ENCODE measurements at regions not wholly inside any gene's neighbourhood (a gene's known extent, or its start where the extent isn't known, plus 50 kb on each side); places are given as distances from the start of the nearest gene placed in this dataset.
"Not testable (repeated sequence)": the region's sequence is repeated elsewhere in the genome, so short reads cannot be mapped to it uniquely, and the experiment has no call there.

- FAIRE-seq = no peak
Observed at GRCh38 chr15:95635666-95636065, 694.8 kb upstream of the NR2F2 start.

GRCh38 chr15:95636107-95636506 lies 694.4 kb upstream of the NR2F2 start:
- no peak for FAIRE-seq

DNA sequence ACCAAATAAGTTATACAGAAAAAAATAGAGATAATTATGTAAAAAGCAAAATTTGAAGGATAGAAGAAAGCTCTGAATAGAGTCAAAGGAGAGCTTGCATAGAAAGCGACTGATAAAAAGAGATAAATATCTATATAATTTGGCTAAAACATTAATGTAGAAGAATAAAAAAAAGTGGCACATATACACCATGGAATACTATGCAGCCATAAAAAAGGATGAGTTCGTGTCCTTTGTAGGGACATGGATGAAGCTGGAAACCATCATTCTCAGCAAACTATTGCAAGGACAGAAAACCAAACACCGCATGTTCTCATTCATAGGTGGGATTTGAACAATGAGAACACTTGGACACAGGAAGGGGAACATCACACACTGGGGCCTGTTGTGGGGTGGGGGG lies 693.3 kb upstream of the NR2F2 start:
- not testable (repeated sequence) for FAIRE-seq

DNA sequence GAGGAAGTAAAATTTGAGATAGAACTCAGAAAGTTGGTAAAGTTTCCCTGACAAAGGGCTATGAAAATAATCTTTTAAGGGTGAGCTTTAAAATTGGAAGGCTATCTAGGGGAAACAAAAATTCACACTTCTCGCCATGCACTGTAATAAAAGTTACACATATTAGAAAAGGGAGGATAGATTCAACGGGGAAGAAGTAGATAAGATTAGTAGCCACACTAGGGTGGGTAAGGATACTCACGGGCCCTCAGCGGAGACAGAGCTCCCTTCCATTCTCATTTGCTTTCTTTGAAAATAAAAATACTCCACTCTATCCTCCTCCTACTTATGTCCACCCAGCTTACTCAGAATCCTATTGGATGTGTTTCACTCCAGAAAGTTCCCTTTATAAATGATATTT lies 691.3 kb upstream of the NR2F2 start:
- no peak for FAIRE-seq

DNA sequence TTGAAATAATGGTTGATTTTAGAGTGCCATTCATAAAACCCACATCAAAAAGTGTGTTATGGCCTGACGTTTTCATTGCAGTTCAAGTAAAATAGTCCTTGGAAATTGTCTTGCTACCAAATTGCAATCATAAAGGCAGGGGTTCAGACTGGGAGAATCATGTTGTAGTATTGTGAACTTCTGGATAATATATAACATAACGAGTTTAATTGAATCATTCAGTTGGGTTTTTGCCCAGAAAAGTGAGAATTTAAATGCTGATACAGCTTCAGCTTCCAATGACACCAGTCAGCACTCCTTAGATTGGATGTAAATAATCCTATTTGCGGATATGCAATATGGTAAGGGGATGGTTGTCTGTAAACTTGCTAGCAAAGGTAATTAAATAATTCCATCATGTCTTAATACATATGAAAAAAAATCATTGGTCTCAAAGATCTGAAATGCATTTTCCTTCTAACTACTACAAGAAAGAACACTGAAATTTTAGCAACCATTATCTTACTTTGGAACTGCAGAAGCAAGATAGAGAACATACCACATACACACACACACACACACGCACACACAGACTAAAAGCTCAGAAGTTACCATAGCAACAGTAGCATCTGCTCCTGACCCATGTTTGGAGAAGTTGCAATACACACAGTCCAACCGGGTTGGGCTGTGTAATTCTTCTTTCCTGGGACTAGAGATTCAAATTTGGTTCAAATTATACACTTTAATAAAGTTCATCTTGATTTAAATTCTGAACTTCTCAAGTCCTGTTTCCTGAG lies 686.2 kb upstream of the NR2F2 start:
- FAIRE-seq = no peak

DNA sequence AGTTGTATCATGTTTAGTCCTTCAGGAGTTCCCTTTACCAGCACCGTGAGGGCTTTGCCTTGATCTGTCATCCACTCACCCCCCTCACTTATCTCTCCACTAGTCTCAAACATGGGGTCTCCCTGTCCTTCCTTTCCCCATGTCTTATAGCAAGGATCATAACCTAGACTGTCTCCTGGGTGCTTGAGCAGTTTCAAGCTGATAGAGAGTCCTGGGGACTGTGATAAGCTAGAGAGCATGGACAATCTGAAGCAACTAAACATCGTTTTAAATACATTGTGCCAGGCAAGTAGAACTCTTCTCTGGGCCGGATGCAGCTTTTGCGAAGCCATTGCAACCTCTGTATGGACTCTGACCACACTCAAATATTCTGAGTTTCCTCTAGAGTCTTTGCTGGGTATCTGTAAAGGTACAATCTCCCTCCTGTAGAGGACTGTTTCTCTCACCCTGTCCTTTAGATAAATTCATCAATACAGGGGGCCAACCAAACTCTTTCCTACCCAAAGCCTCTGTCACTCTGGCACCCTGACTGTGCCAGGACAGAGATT lies 684.6 kb upstream of the NR2F2 start:
- FAIRE-seq = no peak

DNA sequence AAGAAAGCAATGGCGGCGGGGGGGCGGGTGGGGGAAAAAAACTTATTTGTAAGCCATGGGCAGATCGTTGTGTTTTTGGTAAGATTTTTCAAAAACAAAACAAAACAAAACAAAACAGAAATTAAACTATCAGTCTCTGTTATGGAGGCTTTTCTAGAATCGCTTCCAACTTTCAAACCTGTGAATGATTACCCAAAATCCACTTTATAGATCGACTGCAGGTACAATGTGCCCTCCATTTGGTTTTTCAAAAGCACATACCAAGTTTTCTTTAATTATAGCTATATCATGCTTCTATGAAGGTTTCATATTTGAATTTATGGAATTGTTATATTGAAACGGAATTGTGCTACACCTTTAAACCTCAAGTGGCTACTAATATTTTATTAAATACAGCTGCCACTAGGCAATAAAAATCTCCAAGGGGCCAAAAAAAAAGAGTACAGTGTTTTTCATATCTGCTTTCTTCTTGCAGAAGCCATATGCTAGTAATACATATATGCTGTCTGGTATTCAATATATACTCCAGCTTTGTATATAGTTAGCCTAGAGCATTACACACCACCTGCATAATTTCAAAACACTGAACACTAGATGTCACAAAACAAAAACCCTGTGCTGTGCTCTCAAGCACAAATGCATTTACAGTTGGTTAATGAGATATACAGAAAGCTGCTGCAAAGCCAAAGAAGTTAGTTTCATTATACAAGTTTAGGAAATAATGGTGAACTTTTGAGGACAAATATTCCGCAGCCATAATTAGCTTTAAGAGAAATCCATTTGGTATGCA lies 683.8 kb upstream of the NR2F2 start:
- FAIRE-seq = no peak

DNA sequence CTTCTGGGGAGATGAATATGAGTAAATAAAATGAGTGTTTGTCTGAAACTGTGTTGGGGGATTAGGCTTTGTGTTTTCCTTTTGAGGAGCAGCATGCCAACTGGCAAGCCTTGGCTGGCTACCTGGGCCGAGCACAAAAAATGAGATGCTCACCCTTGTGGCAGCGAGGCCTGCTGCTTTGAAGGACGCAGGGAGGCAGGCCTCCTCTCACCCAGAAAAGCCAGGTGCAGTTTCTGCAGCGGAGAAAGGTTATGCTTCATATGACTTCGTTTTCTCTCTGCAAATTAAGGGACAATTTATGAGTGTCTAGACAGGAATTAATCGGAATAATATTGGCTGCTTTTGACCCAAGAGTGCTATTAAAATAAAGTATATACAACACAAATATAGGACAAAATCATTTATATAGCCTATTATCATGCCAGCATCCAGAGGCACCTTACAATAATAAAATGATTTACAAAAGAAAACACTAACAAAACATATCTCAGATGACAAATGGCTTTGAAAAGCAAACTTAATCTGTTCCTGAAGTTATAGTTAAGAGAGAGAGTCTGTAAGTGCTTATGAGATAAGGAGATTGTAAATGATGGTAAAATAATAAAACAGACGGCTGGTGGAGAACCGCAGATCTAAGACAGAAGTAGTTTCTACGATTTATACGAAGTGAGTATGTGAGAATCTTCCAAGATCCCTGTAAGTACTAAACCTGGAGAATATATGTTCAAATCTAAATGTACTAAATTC lies 682.8 kb upstream of the NR2F2 start:
- FAIRE-seq = no peak

DNA sequence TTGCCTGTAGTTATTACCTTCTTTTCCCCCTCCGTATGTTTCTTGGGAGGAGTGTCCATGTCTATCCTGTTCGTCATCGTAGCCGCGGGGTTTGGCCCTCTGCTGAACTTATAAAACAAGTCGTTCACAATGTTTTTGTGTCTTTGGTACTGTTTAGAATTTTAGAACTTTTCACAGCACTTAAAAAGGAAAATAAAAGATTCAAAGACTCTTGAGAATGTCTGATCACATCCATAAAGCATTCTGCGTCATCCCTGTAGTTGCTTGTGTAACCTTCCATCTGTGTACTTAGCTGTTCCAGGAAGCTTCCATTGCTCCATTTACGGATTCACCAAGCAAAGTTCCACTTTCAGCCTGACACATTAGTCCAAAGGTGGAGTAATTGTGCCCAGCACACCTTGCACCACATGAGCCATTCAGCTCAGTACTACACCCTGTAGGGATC lies 677.1 kb upstream of the NR2F2 start:
- FAIRE-seq = no peak

DNA sequence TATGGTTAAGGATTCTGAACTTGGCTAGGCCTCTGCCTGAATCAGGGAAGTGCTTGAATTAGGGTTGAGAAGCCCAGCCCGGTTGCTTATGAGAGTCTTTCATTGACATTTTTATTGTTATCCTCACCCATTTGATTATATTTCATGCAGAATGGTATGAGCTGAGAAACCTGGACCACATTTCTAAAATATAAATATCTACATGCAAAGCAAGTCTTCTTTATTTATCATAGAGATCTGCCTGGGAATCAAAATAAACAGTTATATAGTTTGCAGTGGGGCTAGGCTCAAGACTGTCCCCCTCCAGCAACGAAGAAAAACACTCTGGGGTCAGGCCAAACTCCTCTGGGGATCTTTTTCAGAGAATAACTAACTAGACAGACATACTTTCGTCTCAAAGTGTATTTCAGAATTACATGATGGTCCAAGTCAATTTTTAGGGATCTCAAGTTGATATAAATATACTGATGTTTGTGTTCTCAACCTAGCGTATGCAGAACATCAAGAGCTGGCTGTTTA lies 675.4 kb upstream of the NR2F2 start:
- FAIRE-seq = no peak

DNA sequence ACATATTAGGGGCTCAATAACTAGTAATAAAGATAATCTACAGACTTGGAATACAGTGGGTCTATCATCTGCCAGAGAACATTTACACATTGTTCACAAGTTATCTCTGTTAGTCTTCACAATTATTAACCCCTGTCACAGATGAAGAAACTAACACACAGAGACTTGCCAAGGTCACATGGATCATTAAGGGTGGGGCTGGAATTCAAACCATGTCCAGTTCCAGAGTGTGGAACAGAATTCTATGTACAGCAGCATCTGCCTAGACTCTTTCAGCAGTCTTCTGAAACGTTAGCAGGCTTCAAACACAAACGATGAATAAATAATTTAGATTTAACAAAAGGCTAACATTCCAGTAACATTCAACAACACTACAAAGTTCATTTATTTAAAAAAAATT lies 673.9 kb upstream of the NR2F2 start:
- no peak for FAIRE-seq

DNA sequence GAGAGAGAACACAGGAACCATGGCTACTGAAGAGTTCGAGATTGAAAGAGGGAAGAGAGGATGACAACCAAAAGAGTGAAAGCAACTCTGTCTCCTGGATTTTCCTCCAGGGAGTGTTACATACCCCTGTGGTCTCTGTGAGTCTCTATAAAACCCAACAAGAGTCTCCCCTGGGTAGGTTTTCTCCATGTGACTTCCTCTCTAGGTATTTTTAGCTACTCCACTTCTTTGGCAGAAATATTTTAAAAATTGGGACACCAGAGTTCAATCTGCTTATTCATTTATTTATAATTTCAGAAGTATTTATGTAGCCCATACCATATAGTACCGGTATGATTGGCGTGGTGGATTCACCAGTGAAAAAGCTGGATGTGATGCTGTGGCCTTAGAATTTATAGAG lies 671.7 kb upstream of the NR2F2 start:
- FAIRE-seq = no peak

DNA sequence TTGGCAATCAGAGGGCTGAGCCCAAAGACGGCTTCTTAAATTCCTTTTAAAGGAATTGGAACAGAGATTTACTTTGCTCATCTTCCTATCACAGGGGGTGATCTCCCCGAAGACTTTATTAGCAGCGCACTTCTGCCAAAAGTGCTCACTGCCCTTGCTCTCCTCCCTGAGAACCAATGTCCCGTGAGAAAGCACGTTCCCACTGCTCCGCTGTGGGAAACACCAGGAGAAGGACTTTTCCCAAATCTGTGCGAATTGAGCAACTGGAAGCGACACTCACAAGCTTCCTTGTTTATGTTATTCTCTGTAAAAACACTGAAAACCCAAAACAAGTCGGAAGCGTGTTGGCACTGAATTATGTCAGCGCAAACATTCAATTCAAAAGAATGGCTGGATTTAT lies 670.8 kb upstream of the NR2F2 start:
- FAIRE-seq = no peak

DNA sequence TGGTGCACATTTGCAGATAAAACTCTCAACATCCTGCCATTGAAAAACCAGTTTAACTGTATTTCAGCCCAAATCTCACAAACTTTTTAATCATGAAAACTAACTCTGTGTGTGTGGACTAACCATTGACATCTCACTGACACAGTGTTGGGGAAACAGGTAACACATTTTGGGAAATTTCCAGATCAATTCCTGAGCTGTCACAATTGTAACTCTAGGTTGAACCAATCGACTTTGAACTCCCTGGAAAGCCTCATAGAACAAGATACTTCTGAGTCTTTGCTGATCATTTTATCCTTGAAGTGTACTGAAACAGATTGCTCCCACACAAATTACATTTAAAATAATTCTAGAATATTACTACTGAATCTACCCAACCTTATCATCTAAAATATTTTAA lies 667.9 kb upstream of the NR2F2 start:
- no peak for FAIRE-seq

- FAIRE-seq = no peak
Observed at GRCh38 chr15:95663156-95664100, 667.1 kb upstream of the NR2F2 start.

GRCh38 chr15:95664450-95664849 lies 666.0 kb upstream of the NR2F2 start:
- FAIRE-seq = no peak

GRCh38 chr15:95669146-95669922 lies 661.2 kb upstream of the NR2F2 start:
- no peak for FAIRE-seq

DNA sequence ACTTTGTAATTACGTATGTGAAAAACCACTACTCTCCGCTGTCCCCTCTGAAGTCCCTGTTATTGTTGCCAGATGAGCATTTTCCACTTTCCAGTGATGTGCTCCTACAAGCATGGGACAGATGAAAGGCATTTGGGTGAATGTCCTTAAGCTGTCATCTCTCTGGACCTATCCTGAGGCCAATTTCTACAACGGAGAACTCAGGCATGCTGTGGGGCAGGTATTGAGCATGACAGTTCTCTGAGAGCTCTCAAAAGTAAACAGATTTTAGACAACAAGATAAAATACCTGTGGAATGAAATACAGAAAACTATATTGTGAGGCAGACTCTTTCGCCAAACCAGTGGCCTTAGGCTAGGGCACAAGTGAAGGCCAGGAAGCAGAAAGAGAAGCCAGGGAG lies 656.5 kb upstream of the NR2F2 start:
- FAIRE-seq = no peak

DNA sequence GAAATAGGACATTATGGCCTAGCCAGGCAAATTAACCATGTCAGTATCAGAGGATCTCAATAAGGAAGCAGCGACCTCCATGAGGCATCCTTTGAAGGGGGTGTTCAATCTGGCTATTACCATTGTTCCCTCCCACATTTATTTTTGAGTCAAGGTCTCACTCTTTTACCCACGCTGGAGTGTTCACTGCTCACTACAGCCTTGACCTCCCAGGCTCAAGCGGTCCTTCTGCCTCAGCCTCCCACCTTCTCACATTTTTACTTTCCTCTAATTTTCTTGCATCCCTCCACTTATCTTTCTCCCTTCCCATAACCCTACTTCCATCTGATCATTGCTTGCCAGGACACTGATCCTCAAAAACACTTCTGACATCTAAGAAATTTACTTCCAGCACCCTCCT lies 654.0 kb upstream of the NR2F2 start:
- no peak for FAIRE-seq

- no peak for FAIRE-seq
Observed at GRCh38 chr15:95679847-95680582, 650.5 kb upstream of the NR2F2 start.
